Stimulated activated CD4-positive, alpha-beta T cell treated with anti-CD3 and anti-CD28 coated beads, Interleukin-15, amount 100 ng/mL, for 1 hour (primary cell): ENCODE measurements at regions not wholly inside any gene's neighbourhood (a gene's known extent, or its start where the extent isn't known, plus 50 kb on each side); places are given as distances from the start of the nearest gene placed in this dataset.

Source experiments
- DNase-seq, 2 donors: peaks; one replicate each; pipeline ENCODE4 v3.0.0-alpha.2; 2020; ENCODE audit warnings: low read depth in 1 of 2, low spot score in 1 of 2

GRCh38 chr18:77651441-77651840 lies 401.8 kb downstream of the GALR1 start:
- DNase-seq = no peak

GRCh38 chr18:77653792-77654191 lies 404.1 kb downstream of the GALR1 start:
- DNase-seq = no peak

- DNase-seq = no peak
Observed at GRCh38 chr18:77654302-77654701, 404.7 kb downstream of the GALR1 start.

- DNase-seq = no peak
Observed at GRCh38 chr18:77657651-77658298, 408.1 kb downstream of the GALR1 start.

GRCh38 chr18:77658299-77658662 lies 408.6 kb downstream of the GALR1 start:
- no peak for DNase-seq

- no peak for DNase-seq
Observed at GRCh38 chr18:77658751-77659448, 409.3 kb downstream of the GALR1 start.

GRCh38 chr18:77666613-77667012 lies 417.0 kb downstream of the GALR1 start:
- DNase-seq = no peak

- no peak for DNase-seq
Observed at GRCh38 chr18:77668219-77668618, 418.6 kb downstream of the GALR1 start.

GRCh38 chr18:77669331-77669730 lies 419.7 kb downstream of the GALR1 start:
- DNase-seq = no peak

GRCh38 chr18:77671456-77672167 lies 422.0 kb downstream of the GALR1 start:
- no peak for DNase-seq

- DNase-seq = no peak
Observed at GRCh38 chr18:77676910-77677309, 427.3 kb downstream of the GALR1 start.

GRCh38 chr18:77677536-77677935 lies 427.9 kb downstream of the GALR1 start:
- DNase-seq = no peak

- DNase-seq = no peak
Observed at GRCh38 chr18:77679869-77680268, 430.2 kb downstream of the GALR1 start.

- DNase-seq = no peak
Observed at GRCh38 chr18:77700051-77700450, 450.4 kb downstream of the GALR1 start.

GRCh38 chr18:77701977-77702376 lies 452.3 kb downstream of the GALR1 start:
- no peak for DNase-seq

- DNase-seq = no peak
Observed at GRCh38 chr18:77702686-77703085, 453.0 kb downstream of the GALR1 start.

- no peak for DNase-seq
Observed at GRCh38 chr18:77705301-77705700, 455.7 kb downstream of the GALR1 start.

- DNase-seq = no peak
Observed at GRCh38 chr18:77708826-77709506, 459.3 kb downstream of the GALR1 start.

- DNase-seq = no peak
Observed at GRCh38 chr18:77711096-77711495, 461.4 kb downstream of the GALR1 start.

- no peak for DNase-seq
Observed at GRCh38 chr18:77714716-77715115, 465.1 kb downstream of the GALR1 start.

GRCh38 chr18:77716282-77716681 lies 466.6 kb downstream of the GALR1 start:
- DNase-seq = no peak
